NCI-H446 (cell line): ENCODE measurements at regions not wholly inside any gene's neighbourhood (a gene's known extent, or its start where the extent isn't known, plus 50 kb on each side); places are given as distances from the start of the nearest gene placed in this dataset.

ENCODE experiments used
- DNase-seq, 2 experiments: peaks; one replicate each; lab custom pipeline; 2025; lab: John Stamatoyannopoulos, UW

GRCh38 chr3:117887031-117887430 is 1147.6 kb downstream of the IGSF11 start:
- no peak for DNase-seq

GRCh38 chr3:117887901-117888300 is 1146.7 kb downstream of the IGSF11 start:
- no peak for DNase-seq

- no peak for DNase-seq
These were observed 1142.2 kb downstream of the IGSF11 start for GRCh38 chr3:117892431-117892841.

- DNase-seq = no peak
These were observed 1141.6 kb downstream of the IGSF11 start for GRCh38 chr3:117893001-117893400.

- no peak for DNase-seq
These were observed 1141.0 kb downstream of the IGSF11 start for GRCh38 chr3:117893638-117894037.

GRCh38 chr3:117898722-117899522 is 1135.7 kb downstream of the IGSF11 start:
- DNase-seq = no peak

GRCh38 chr3:117903226-117903625 is 1131.4 kb downstream of the IGSF11 start:
- no peak for DNase-seq

- no peak for DNase-seq
These were observed 1123.7 kb downstream of the IGSF11 start for GRCh38 chr3:117910820-117911521.

- DNase-seq = no peak
These were observed 1122.3 kb downstream of the IGSF11 start for GRCh38 chr3:117912352-117912751.

GRCh38 chr3:117914540-117915100 is 1120.0 kb downstream of the IGSF11 start:
- DNase-seq = no peak

- no peak for DNase-seq
These were observed 1117.8 kb downstream of the IGSF11 start for GRCh38 chr3:117916839-117917238.

GRCh38 chr3:117919621-117920020 is 1115.0 kb downstream of the IGSF11 start:
- DNase-seq = peak; percentile 29 to 56

GRCh38 chr3:117920253-117920898 is 1114.3 kb downstream of the IGSF11 start:
- peak in 1 of 2 experiments; percentile 50 for DNase-seq

GRCh38 chr3:117921411-117921810 is 1113.2 kb downstream of the IGSF11 start:
- no peak for DNase-seq

GRCh38 chr3:117922039-117922438 is 1112.6 kb downstream of the IGSF11 start:
- no peak for DNase-seq

GRCh38 chr3:117926819-117927218 is 1107.8 kb downstream of the IGSF11 start:
- no peak for DNase-seq

GRCh38 chr3:117927825-117928224 is 1106.8 kb downstream of the IGSF11 start:
- no peak for DNase-seq

GRCh38 chr3:117928836-117929235 is 1105.8 kb downstream of the IGSF11 start:
- DNase-seq = no peak

- DNase-seq = no peak
These were observed 1102.2 kb downstream of the IGSF11 start for GRCh38 chr3:117932441-117932840.

GRCh38 chr3:117936159-117936558 is 1098.5 kb downstream of the IGSF11 start:
- no peak for DNase-seq

- DNase-seq = no peak
These were observed 1095.7 kb downstream of the IGSF11 start for GRCh38 chr3:117938974-117939373.

- DNase-seq = no peak
These were observed 1095.1 kb downstream of the IGSF11 start for GRCh38 chr3:117939425-117940027.
